NT2/D1 (cell line): ENCODE measurements at regions not wholly inside any gene's neighbourhood (a gene's known extent, or its start where the extent isn't known, plus 50 kb on each side); places are given as distances from the start of the nearest gene placed in this dataset.

Source experiments
- DNase-seq: peaks from one replicate; pipeline ENCODE4 v3.0.0-alpha.2; 2011; ENCODE audit warnings: low read depth, low spot score
- H3K27me3 ChIP-seq: 2 replicates; pipeline ENCODE4 v1.6.0; 2011; ENCODE audit warnings: mild to moderate bottlenecking; ENCODE audit not compliant: insufficient read length, insufficient read depth
- H3K36me3 ChIP-seq: 2 replicates; pipeline ENCODE4 v1.6.1; 2011; ENCODE audit warnings: mild to moderate bottlenecking, low read length, mixed read lengths; ENCODE audit not compliant: insufficient read depth, insufficient read length
- H3K4me1 ChIP-seq: 2 replicates; pipeline ENCODE4 v1.5.1; 2011; ENCODE audit not compliant: insufficient read depth, insufficient read length
- H3K4me3 ChIP-seq: 2 replicates; pipeline ENCODE4 v1.5.1; 2011; ENCODE audit warnings: low read depth; ENCODE audit not compliant: insufficient read length
- H3K9ac ChIP-seq: 2 replicates; pipeline ENCODE4 v1.6.0; 2011; ENCODE audit warnings: low read depth; ENCODE audit not compliant: insufficient read length
- H3K9me3 ChIP-seq: 2 replicates; pipeline ENCODE4 v1.5.1; 2011; ENCODE audit warnings: mild to moderate bottlenecking, low read length; ENCODE audit not compliant: insufficient read depth
- SUZ12 ChIP-seq: IDR thresholded peaks from 2 replicates; pipeline ENCODE4 v1.6.1; 2011; ENCODE audit not compliant: insufficient read length, insufficient read depth; ENCODE audit errors: extremely low read depth
- YY1 ChIP-seq: IDR thresholded peaks from 2 replicates; pipeline ENCODE4 v1.6.1; 2011; ENCODE audit not compliant: insufficient read length, insufficient read depth
- ZNF274 ChIP-seq: IDR thresholded peaks from 2 replicates; pipeline ENCODE4 v1.6.1; 2011; ENCODE audit warnings: mild to moderate bottlenecking, low read depth, low read length

- Histone ChIP-seq H3K4me3 (no peak overlapping the region), H3K9ac (no peak overlapping the region), H3K36me3 (no peaks in the 10 kb centered on the region), H3K27me3 (no peaks in the 10 kb centered on the region), H3K9me3 (no peaks in the 10 kb centered on the region), H3K4me1 (no peaks in the 10 kb centered on the region)
- TF ChIP-seq YY1 (no peak), SUZ12 (no peak), ZNF274 (no peak)
- DNase-seq: no peak
These were observed 245.3 kb downstream of the QKI start for GRCh38 chr6:163659803-163660202.

GRCh38 chr6:163655217-163656121 is 241.0 kb downstream of the QKI start:
- DNase-seq: no peak

GRCh38 chr6:163651915-163652668 is 237.6 kb downstream of the QKI start:
- TF ChIP-seq ZNF274 (no peak), SUZ12 (no peak), YY1 (no peak)
- DNase-seq: no peak
- Histone ChIP-seq H3K27me3 (no peaks in the 10 kb centered on the region), H3K9me3 (no peaks in the 10 kb centered on the region), H3K4me1 (peaks cover 2% of the 10 kb centered on the region), H3K4me3 (no peak overlapping the region), H3K36me3 (no peaks in the 10 kb centered on the region), H3K9ac (no peak overlapping the region)

More at GRCh38 chr6:163655217-163656121, 241.0 kb downstream of the QKI start:
- Histone ChIP-seq H3K9ac (no peak overlapping the region), H3K36me3 (no peaks in the 10 kb centered on the region), H3K9me3 (no peaks in the 10 kb centered on the region), H3K4me1 (peaks cover 2% of the 10 kb centered on the region), H3K4me3 (no peak overlapping the region), H3K27me3 (no peaks in the 10 kb centered on the region)
- TF ChIP-seq ZNF274 (no peak), SUZ12 (no peak), YY1 (no peak)

GRCh38 chr6:163651426-163651825 is 236.9 kb downstream of the QKI start:
- Histone ChIP-seq H3K9ac (no peak overlapping the region), H3K36me3 (no peaks in the 10 kb centered on the region), H3K4me1 (peaks cover 2% of the 10 kb centered on the region), H3K9me3 (no peaks in the 10 kb centered on the region), H3K27me3 (no peaks in the 10 kb centered on the region), H3K4me3 (no peak overlapping the region)
- DNase-seq: no peak
- TF ChIP-seq ZNF274 (no peak), YY1 (no peak), SUZ12 (no peak)

- DNase-seq: no peak
- H3K4me1 ChIP-seq: peaks cover 2% of the 10 kb centered on the region
- no peak overlapping the region for H3K9ac ChIP-seq
- H3K36me3 ChIP-seq: no peaks in the 10 kb centered on the region
- no peaks in the 10 kb centered on the region for H3K9me3 ChIP-seq
- no peaks in the 10 kb centered on the region for H3K27me3 ChIP-seq
- TF ChIP-seq SUZ12: no peak
- TF ChIP-seq ZNF274: no peak
- no peak for TF ChIP-seq YY1
- H3K4me3 ChIP-seq: no peak overlapping the region
These were observed 234.3 kb downstream of the QKI start for GRCh38 chr6:163648868-163649267.

- Histone ChIP-seq H3K9me3 (no peaks in the 10 kb centered on the region), H3K4me1 (peaks cover 2% of the 10 kb centered on the region), H3K36me3 (no peaks in the 10 kb centered on the region), H3K4me3 (no peak overlapping the region), H3K9ac (no peak overlapping the region), H3K27me3 (no peaks in the 10 kb centered on the region)
- TF ChIP-seq YY1 (no peak), ZNF274 (no peak), SUZ12 (no peak)
- DNase-seq: no peak
These were observed 233.1 kb downstream of the QKI start for GRCh38 chr6:163647624-163648023.

GRCh38 chr6:163646866-163647265 is 232.3 kb downstream of the QKI start:
- H3K27me3 ChIP-seq: no peaks in the 10 kb centered on the region
- no peak for DNase-seq

More at GRCh38 chr6:163646866-163647265, 232.3 kb downstream of the QKI start:
- H3K36me3 ChIP-seq: no peaks in the 10 kb centered on the region
- no peak for TF ChIP-seq YY1
- TF ChIP-seq ZNF274: no peak
- TF ChIP-seq SUZ12: no peak
- H3K9ac ChIP-seq: no peak overlapping the region
- H3K4me3 ChIP-seq: no peak overlapping the region
- H3K4me1 ChIP-seq: no peaks in the 10 kb centered on the region
- H3K9me3 ChIP-seq: no peaks in the 10 kb centered on the region
